ENCODE measurements at regions not wholly inside any gene's neighbourhood (a gene's known extent, or its start where the extent isn't known, plus 50 kb on each side); places are given as distances from the start of the nearest gene placed in this dataset.

- TF ChIP-seq MYC (IDR thresholded peaks at IDR 0.05; ENCODE audit: borderline replicate concordance, low read length) (no peak), BCL3 (IDR thresholded peaks at IDR 0.05) (no peak), TFCP2L1 (CRISPR knock-in tag; IDR thresholded peaks at IDR 0.05) (no peak), REST (IDR thresholded peaks at IDR 0.05) (no peak), USF2 (IDR thresholded peaks at IDR 0.05) (no peak), CBX2 (IDR thresholded peaks at IDR 0.05; ENCODE audit: borderline replicate concordance, low read depth) (no peak), RCOR1 (IDR thresholded peaks at IDR 0.05; ENCODE audit: low read depth, low read length) (no peak), CTCF (IDR thresholded peaks at IDR 0.05) (no peak), POLR2A (IDR thresholded peaks at IDR 0.05; ENCODE audit: low read length) (no peak), PHF8 (IDR thresholded peaks at IDR 0.05; ENCODE audit: borderline replicate concordance, low read depth) (no peak), TP53 (CRISPR knock-in tag; IDR thresholded peaks at IDR 0.05) (no peak), MAX (IDR thresholded peaks at IDR 0.05) (no peak), EP300 (IDR thresholded peaks at IDR 0.05) (no peak), ZC3H11A (IDR thresholded peaks at IDR 0.05) (no peak)
Observed at GRCh38 chr2:234590076-234590475, 93.2 kb upstream of the ARL4C start.
